ENCODE measurements at regions not wholly inside any gene's neighbourhood (a gene's known extent, or its start where the extent isn't known, plus 50 kb on each side); places are given as distances from the start of the nearest gene placed in this dataset.

GRCh38 chr7:15783987-15784693, 97.7 kb upstream of the MEOX2 start:
- no peak overlapping the region for H3K27ac Mint-ChIP-seq
- no peaks in the 10 kb centered on the region for H3K36me3 Mint-ChIP-seq
- DNase-seq = no peak
- no peaks in the 10 kb centered on the region for H3K4me1 Mint-ChIP-seq
- no peak overlapping the region for H3K4me3 Mint-ChIP-seq
- no peaks in the 10 kb centered on the region for H3K27me3 Mint-ChIP-seq
- no peaks in the 10 kb centered on the region for H3K9me3 Mint-ChIP-seq

GRCh38 chr7:15782656-15783055, 96.2 kb upstream of the MEOX2 start:
- Mint-ChIP-seq H3K27ac (no peak overlapping the region), H3K36me3 (no peaks in the 10 kb centered on the region), H3K27me3 (no peaks in the 10 kb centered on the region), H3K4me1 (no peaks in the 10 kb centered on the region), H3K9me3 (no peaks in the 10 kb centered on the region), H3K4me3 (no peak overlapping the region)
- DNase-seq = no peak

GRCh38 chr7:15781944-15782343, 95.5 kb upstream of the MEOX2 start:
- H3K36me3 Mint-ChIP-seq = no peaks in the 10 kb centered on the region
- H3K9me3 Mint-ChIP-seq = no peaks in the 10 kb centered on the region
- DNase-seq = no peak
- no peak overlapping the region for H3K4me3 Mint-ChIP-seq
- H3K27me3 Mint-ChIP-seq = no peaks in the 10 kb centered on the region
- H3K4me1 Mint-ChIP-seq = no peaks in the 10 kb centered on the region
- no peak overlapping the region for H3K27ac Mint-ChIP-seq

- H3K27ac Mint-ChIP-seq = no peak overlapping the region
- no peaks in the 10 kb centered on the region for H3K27me3 Mint-ChIP-seq
Observed at GRCh38 chr7:15780271-15780670, 93.8 kb upstream of the MEOX2 start.

GRCh38 chr7:15778191-15778590, 91.7 kb upstream of the MEOX2 start:
- H3K27ac Mint-ChIP-seq = no peak overlapping the region
- H3K4me1 Mint-ChIP-seq = no peaks in the 10 kb centered on the region
- DNase-seq = no peak
- H3K9me3 Mint-ChIP-seq = peaks cover 1% of the 10 kb centered on the region
- H3K36me3 Mint-ChIP-seq = no peaks in the 10 kb centered on the region
- H3K27me3 Mint-ChIP-seq = no peaks in the 10 kb centered on the region
- H3K4me3 Mint-ChIP-seq = no peak overlapping the region

More at GRCh38 chr7:15780271-15780670, 93.8 kb upstream of the MEOX2 start:
- no peaks in the 10 kb centered on the region for H3K4me1 Mint-ChIP-seq
- DNase-seq = no peak
- no peaks in the 10 kb centered on the region for H3K36me3 Mint-ChIP-seq
- no peak overlapping the region for H3K4me3 Mint-ChIP-seq
- no peaks in the 10 kb centered on the region for H3K9me3 Mint-ChIP-seq

GRCh38 chr7:15765753-15766152, 79.3 kb upstream of the MEOX2 start:
- H3K4me3 Mint-ChIP-seq = no peak overlapping the region
- no peak overlapping the region for H3K27ac Mint-ChIP-seq
- DNase-seq = no peak
- H3K4me1 Mint-ChIP-seq = no peaks in the 10 kb centered on the region
- peaks cover 3% of the 10 kb centered on the region for H3K9me3 Mint-ChIP-seq
- H3K27me3 Mint-ChIP-seq = no peaks in the 10 kb centered on the region
- no peaks in the 10 kb centered on the region for H3K36me3 Mint-ChIP-seq

GRCh38 chr7:15764851-15765382, 78.4 kb upstream of the MEOX2 start:
- Mint-ChIP-seq H3K36me3 (no peaks in the 10 kb centered on the region), H3K27me3 (no peaks in the 10 kb centered on the region), H3K9me3 (no peaks in the 10 kb centered on the region), H3K4me1 (no peaks in the 10 kb centered on the region), H3K4me3 (no peak overlapping the region), H3K27ac (no peak overlapping the region)
- no peak for DNase-seq

GRCh38 chr7:15764010-15764409, 77.5 kb upstream of the MEOX2 start:
- H3K27ac Mint-ChIP-seq = no peak overlapping the region
- H3K36me3 Mint-ChIP-seq = no peaks in the 10 kb centered on the region
- H3K4me1 Mint-ChIP-seq = no peaks in the 10 kb centered on the region
- no peaks in the 10 kb centered on the region for H3K27me3 Mint-ChIP-seq
- H3K4me3 Mint-ChIP-seq = no peak overlapping the region
- H3K9me3 Mint-ChIP-seq = no peaks in the 10 kb centered on the region
- DNase-seq = no peak

- H3K36me3 Mint-ChIP-seq = no peaks in the 10 kb centered on the region
- no peaks in the 10 kb centered on the region for H3K27me3 Mint-ChIP-seq
- no peaks in the 10 kb centered on the region for H3K9me3 Mint-ChIP-seq
Observed at GRCh38 chr7:15757041-15758000, 70.8 kb upstream of the MEOX2 start.

GRCh38 chr7:15755061-15755460, 68.6 kb upstream of the MEOX2 start:
- no peak for DNase-seq
- Mint-ChIP-seq H3K4me1 (no peaks in the 10 kb centered on the region), H3K4me3 (no peak overlapping the region), H3K36me3 (no peaks in the 10 kb centered on the region), H3K9me3 (no peaks in the 10 kb centered on the region), H3K27ac (no peak overlapping the region), H3K27me3 (no peaks in the 10 kb centered on the region)

More at GRCh38 chr7:15757041-15758000, 70.8 kb upstream of the MEOX2 start:
- DNase-seq = no peak
- Mint-ChIP-seq H3K4me1 (no peaks in the 10 kb centered on the region), H3K4me3 (no peak overlapping the region), H3K27ac (no peak overlapping the region)

GRCh38 chr7:15753887-15754579, 67.5 kb upstream of the MEOX2 start:
- DNase-seq = no peak
- H3K27ac Mint-ChIP-seq = no peak overlapping the region
- no peaks in the 10 kb centered on the region for H3K27me3 Mint-ChIP-seq
- no peaks in the 10 kb centered on the region for H3K36me3 Mint-ChIP-seq
- H3K9me3 Mint-ChIP-seq = no peaks in the 10 kb centered on the region
- H3K4me1 Mint-ChIP-seq = no peaks in the 10 kb centered on the region
- H3K4me3 Mint-ChIP-seq = no peak overlapping the region

- no peaks in the 10 kb centered on the region for H3K36me3 Mint-ChIP-seq
- H3K27ac Mint-ChIP-seq = no peak overlapping the region
- no peaks in the 10 kb centered on the region for H3K4me1 Mint-ChIP-seq
- H3K27me3 Mint-ChIP-seq = no peaks in the 10 kb centered on the region
- no peak for DNase-seq
- no peak overlapping the region for H3K4me3 Mint-ChIP-seq
- no peaks in the 10 kb centered on the region for H3K9me3 Mint-ChIP-seq
Observed at GRCh38 chr7:15752377-15752776, 65.9 kb upstream of the MEOX2 start.

- no peak for DNase-seq
- no peaks in the 10 kb centered on the region for H3K27me3 Mint-ChIP-seq
- H3K27ac Mint-ChIP-seq = no peak overlapping the region
- H3K36me3 Mint-ChIP-seq = no peaks in the 10 kb centered on the region
- no peaks in the 10 kb centered on the region for H3K4me1 Mint-ChIP-seq
- no peaks in the 10 kb centered on the region for H3K9me3 Mint-ChIP-seq
- no peak overlapping the region for H3K4me3 Mint-ChIP-seq
Observed at GRCh38 chr7:15751191-15751701, 64.8 kb upstream of the MEOX2 start.

GRCh38 chr7:15750727-15751126, 64.2 kb upstream of the MEOX2 start:
- Mint-ChIP-seq H3K4me3 (no peak overlapping the region), H3K36me3 (no peaks in the 10 kb centered on the region), H3K27ac (no peak overlapping the region), H3K4me1 (no peaks in the 10 kb centered on the region), H3K27me3 (no peaks in the 10 kb centered on the region), H3K9me3 (no peaks in the 10 kb centered on the region)
- DNase-seq = no peak

GRCh38 chr7:15749631-15750030, 63.1 kb upstream of the MEOX2 start:
- H3K27me3 Mint-ChIP-seq = no peaks in the 10 kb centered on the region
- H3K36me3 Mint-ChIP-seq = no peaks in the 10 kb centered on the region
- H3K4me3 Mint-ChIP-seq = no peak overlapping the region
- DNase-seq = no peak
- H3K4me1 Mint-ChIP-seq = no peaks in the 10 kb centered on the region
- no peaks in the 10 kb centered on the region for H3K9me3 Mint-ChIP-seq
- no peak overlapping the region for H3K27ac Mint-ChIP-seq

All from activated naive CD8-positive, alpha-beta T cell treated with anti-CD3 and anti-CD28 coated beads for 36 hours (primary cell).